Vagina (tissue), 2 donors: ENCODE measurements at regions not wholly inside any gene's neighbourhood (a gene's known extent, or its start where the extent isn't known, plus 50 kb on each side); places are given as distances from the start of the nearest gene placed in this dataset.

Experiments used
- POLR2A ChIP-seq, 2 donors: fragments of 450-650 bp; IDR thresholded peaks; one replicate each; pipeline ENCODE4 v1.6.1; 2017; ENCODE audit warnings: antibody characterized with exemption in 2 of 2, mild to moderate bottlenecking in 2 of 2, moderate library complexity in 2 of 2
- POLR2AphosphoS5 ChIP-seq, 2 donors: sonication (generic); formaldehyde crosslinking; IDR thresholded peaks; one replicate each; pipeline ENCODE4 v1.9.0; 2017; ENCODE audit warnings: antibody characterized with exemption in 2 of 2, mild to moderate bottlenecking in 2 of 2, low read depth in 1 of 2; ENCODE audit not compliant: insufficient read depth in 1 of 2
- TF ChIP-seq, protein P1 (sequence below), 3 experiments: fragments of 450-650 bp in 2 of 3; fragments of 200-600 bp in 1 of 3; sonication (generic) in 1 of 3; IDR thresholded peaks; one replicate each; pipeline ENCODE4 v1.5.1; 2017 to 2019; ENCODE audit warnings: antibody characterized with exemption in 3 of 3, mild to moderate bottlenecking in 2 of 3, moderate library complexity in 2 of 3

DNA sequence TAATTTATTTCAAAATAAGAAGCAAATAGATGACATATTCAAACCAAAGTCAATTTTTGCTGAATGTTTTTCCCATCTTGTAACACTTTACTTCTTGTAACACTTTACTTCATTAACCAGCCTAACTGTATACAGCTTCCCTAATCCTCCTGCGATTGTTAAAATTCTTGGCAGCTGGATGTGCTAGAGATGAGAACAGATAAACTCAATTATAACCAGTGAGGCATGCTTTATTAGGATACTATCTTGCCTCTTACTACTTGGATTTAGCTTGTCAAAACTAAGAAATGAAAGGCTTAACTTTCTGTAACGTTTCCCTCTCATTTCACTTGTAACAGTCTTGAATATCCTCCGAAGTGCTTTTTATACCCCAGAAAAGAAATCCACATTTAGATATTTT lies 94.1 kb upstream of the BMP5 start:
- no peak for TF ChIP-seq POLR2AphosphoS5 (IDR thresholded peaks at IDR 0.05; ENCODE audit: insufficient read depth in 1 of 2, low read depth in 1 of 2)
- TF ChIP-seq, protein P1, sequence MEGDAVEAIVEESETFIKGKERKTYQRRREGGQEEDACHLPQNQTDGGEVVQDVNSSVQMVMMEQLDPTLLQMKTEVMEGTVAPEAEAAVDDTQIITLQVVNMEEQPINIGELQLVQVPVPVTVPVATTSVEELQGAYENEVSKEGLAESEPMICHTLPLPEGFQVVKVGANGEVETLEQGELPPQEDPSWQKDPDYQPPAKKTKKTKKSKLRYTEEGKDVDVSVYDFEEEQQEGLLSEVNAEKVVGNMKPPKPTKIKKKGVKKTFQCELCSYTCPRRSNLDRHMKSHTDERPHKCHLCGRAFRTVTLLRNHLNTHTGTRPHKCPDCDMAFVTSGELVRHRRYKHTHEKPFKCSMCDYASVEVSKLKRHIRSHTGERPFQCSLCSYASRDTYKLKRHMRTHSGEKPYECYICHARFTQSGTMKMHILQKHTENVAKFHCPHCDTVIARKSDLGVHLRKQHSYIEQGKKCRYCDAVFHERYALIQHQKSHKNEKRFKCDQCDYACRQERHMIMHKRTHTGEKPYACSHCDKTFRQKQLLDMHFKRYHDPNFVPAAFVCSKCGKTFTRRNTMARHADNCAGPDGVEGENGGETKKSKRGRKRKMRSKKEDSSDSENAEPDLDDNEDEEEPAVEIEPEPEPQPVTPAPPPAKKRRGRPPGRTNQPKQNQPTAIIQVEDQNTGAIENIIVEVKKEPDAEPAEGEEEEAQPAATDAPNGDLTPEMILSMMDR (IDR thresholded peaks at IDR 0.05) = no peak
- no peak for TF ChIP-seq POLR2A (IDR thresholded peaks at IDR 0.05)
